GM21423 (cell line): ENCODE measurements at regions not wholly inside any gene's neighbourhood (a gene's known extent, or its start where the extent isn't known, plus 50 kb on each side); places are given as distances from the start of the nearest gene placed in this dataset.
"Not testable (repeated sequence)": the region's sequence is repeated elsewhere in the genome, so short reads cannot be mapped to it uniquely, and the experiment has no call there.

Experiments used
- ATAC-seq: cut with Tn5 transposase; IDR thresholded peaks from one replicate; pipeline ENCODE4 v1.9.1; 2021; ENCODE audit warnings: mild to moderate bottlenecking, moderate library complexity; ENCODE audit not compliant: unreplicated experiment

DNA sequence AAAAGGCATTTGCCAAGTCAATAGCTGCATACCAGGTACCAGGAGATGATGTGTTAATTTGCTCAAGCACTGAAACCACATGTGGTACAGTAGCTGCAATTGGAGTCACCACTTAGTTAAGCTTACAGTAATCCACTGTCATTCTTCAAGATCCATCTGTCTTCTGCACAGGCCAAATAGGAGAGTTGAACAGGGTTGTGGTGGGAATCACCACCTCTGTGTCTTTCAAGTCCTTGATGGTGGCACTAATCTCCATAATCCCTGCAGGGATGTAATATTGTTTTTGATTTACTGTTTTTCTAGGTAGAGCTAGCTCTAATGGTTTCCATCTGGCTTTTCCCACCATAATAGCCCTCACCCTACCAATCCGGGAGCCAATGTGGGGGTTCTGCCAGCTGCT is 91.9 kb downstream of the FCRL5 start:
- ATAC-seq, result no peak

DNA sequence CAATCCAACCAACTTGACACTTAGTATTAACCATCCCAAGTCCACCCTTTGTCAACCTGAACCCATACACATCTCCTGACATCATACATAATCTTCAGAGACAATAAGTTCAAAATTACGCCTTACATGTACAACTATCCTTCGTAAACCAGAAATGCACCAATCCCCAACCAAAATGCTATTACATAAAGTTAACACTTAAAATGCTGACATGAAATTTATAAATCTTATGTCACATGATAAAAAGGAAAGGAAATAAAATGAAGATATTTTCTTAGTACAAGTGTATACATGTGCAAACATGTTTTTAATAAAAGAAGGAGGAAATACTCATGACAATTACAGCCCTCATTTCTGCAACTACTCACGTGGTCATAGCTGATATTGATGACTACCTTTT is 95.0 kb downstream of the FCRL5 start:
- ATAC-seq, result no peak

DNA sequence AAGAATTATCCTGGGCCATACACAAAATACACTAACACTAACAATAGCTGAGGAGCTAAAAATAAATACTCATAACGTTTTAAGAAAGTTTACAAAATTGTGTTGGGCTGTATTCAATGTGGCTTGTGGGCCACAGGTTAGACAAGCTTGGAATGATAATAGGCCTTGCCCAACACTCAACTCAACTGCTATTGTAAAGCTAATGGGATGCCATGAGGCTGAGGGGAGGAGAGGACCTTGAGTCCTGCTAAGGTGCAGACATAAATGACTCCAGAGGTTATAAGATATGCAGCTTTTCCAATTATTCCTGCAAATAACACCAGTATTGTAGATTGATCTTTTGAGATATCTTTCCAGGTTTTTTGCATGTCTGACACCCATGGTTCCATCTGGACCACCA is 97.0 kb downstream of the FCRL5 start:
- no peak for ATAC-seq

DNA sequence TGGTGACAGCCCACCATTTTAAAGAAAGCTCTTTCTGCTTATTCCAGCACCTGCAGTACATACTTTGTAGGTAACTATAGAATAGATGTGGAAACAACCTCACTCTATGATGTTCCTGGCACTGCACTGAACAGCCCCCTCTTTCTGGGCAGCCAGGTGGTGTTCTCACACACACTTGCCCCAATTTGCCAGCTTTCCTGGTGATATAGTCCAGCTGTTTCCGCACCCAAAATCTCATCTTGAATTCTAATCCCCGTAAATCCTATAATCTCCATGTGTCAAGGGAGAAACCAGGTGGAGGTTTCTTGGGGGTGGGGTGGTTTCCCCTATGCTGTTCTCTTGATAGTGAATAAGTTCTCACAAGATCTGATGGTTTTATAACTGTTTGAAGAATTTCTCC is 102.2 kb downstream of the FCRL5 start:
- ATAC-seq, result no peak

DNA sequence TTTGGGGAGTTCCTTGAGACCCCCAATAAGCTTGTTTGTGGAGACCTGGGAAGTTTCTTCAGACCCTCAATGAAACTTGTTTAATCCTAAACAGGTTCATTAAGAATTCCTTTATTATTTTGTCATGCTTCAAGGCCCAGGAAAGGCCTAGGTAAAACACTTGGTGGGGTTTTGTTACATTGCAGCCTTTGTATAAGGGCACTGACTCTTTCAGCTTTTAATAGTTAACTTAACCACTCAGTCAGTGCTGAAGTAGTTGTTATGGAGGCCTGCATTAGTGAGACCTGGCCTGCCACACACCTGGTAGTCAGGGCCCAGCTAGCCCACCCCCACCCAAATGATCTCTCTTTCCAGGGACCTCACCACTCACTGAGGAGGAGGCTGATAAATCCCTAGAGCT is 103.7 kb downstream of the FCRL5 start:
- ATAC-seq, result no peak

DNA sequence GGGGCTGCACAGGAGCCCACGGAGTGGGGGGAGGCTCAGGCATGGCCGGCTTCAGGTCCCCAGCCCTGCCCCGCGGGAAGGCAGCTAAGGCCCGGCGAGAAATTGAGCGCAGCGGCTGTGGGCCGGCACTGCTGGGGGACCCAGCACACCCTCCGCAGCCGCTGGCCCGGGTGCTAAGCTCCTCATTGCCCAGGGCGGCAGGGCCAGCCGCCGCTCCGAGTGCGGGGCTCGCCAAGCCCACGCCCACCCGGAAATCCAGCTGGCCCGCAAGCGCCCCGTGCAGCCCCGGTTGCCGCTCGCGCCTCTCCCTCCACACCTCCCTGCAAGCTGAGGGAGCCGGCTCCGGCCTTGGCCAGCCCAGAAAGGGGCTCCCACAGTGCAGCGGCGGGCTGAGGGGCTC is 106.0 kb downstream of the FCRL5 start:
- not testable (repeated sequence) for ATAC-seq

DNA sequence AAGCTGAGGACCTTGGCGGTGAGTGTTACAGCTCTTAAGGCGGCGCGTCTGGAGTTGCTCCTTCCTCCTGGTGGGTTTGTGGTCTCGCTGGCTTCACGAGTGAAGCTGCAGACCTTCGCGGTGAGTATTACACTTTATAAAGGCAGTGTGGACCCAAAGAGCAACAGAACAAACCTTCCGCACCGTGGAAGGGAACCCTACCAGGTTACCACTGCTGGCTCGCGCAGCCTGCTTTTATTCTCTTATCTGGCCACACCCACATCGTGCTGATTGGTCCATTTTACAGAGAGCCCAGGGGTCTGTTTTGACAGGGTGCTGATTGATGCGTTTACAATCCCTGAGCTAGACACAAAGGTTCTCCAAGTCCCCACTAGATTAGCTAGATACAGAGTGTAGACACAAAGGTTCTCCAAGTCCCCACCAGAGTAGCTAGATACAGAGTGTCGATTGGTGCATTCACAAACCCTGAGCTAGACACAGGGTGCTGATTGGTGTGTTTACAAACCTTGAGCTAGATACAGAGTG is 106.6 kb downstream of the FCRL5 start:
- ATAC-seq, result not testable (repeated sequence)

DNA sequence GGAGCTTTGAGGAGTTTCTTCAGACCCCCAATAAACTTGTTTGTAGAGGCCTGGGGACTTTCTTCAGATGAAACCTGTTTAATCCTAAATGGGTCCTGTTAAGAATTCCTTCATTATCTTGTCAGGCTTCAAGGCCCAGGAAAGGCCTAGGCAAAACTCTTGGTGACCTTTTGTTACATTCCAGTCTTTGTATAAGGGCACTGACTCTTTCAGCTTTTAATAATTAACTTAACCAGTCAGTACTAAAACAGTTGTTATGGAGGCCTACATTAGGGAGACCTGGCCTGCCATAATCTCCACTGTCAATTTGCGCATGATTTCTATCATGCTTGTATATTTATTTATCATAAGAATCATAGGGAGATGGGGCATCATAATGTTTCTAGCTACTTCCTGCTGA is 110.2 kb downstream of the FCRL5 start:
- ATAC-seq, result no peak

- ATAC-seq, result no peak
Observed at GRCh38 chr1:157439302-157439954, 112.9 kb downstream of the FCRL5 start.

DNA sequence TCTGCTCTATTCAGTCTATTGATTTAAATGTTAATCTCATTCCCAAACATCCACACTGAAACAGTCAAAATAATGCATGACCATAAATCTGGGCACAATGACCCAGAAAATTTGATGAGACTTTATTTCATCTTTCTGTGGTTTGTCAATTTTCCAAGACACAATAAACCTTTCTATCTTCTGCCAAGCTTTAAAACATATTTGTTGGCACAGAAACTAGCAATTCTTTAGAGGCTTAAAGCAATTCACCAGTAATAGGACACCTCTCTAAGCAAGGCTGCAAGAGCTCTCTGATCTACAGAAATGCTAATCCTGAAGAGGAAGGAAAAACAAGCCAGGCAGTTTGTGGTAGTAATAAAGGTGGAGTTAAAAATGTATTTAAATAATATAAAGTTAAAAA is 113.7 kb downstream of the FCRL5 start:
- ATAC-seq, result no peak

- ATAC-seq, result no peak
Observed at GRCh38 chr1:157438146-157438545, 114.2 kb downstream of the FCRL5 start.

GRCh38 chr1:157437296-157437695 is 115.0 kb downstream of the FCRL5 start:
- no peak for ATAC-seq

GRCh38 chr1:157431751-157432150 is 120.6 kb downstream of the FCRL5 start:
- ATAC-seq, result no peak

GRCh38 chr1:157429601-157430240 is 122.6 kb downstream of the FCRL5 start:
- no peak for ATAC-seq

DNA sequence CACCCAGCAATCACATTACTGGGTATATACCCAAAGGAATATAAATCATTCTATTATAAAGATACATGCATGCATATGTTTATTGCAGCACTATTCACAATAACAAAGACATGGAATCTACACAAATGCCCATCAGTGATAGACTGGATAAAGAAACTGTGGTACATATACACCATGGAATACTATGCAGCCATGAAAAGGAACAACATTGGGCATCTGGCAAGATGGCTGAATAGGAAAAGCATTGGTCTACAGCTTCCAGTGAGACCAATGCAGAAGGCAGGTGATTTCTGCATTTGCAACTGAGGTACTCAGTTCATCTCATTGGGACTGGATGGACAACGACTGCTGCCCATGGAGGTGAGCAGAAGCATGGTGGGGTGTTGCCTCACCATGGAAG is 128.6 kb downstream of the FCRL5 start:
- not testable (repeated sequence) for ATAC-seq

DNA sequence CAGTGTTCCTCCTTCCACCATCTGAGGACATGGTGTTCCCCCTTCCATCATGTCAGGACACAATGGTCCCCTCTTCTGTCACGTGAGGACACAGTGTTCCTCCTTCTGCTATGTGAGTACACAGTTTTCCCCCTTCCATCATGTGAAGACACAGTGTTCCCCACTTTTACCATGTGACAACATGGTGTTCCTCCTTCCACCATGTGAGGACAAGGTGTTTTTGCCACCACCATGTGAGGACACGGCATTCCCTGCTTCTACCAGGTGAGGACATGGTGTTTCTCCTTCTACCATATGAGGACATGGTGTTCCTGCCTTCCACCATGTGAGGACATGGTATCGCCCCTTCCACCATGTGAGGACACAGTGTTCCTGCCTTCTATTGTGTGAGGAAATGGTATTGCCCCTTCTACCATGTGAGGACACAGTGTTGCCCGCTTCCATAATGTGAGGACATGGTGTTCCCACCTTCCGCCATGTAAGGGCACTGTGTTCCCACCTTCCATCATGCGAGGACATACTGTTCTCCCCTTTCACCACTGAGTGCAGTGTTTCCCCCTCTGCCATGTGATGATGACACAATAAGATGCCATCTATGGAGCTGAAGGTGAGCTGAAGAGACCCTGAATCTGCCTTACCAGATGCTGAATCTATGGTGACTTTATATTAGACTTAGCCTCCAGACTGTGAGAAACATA is 132.3 kb downstream of the FCRL5 start:
- no peak for ATAC-seq

DNA sequence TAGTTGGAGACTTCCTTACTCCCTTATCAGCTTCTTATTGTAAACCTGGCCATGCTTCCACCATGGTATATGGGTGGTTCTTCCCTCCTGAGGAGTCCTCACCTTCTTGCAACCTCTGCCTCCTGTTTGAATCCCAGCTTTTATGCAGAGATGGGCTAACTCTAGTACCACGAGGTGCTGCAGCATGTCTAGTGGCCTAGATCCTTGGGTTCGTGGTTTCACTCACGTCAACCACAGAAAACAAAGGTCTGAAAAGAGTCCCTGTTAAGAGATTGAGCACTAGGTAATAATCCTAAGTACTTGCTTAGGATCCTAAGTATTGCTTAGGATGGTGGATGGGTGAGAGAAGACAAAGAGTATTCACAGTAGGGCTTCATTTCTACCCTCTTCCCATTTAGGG is 133.7 kb downstream of the FCRL5 start:
- no peak for ATAC-seq

GRCh38 chr1:157418231-157418630 is 134.1 kb downstream of the FCRL5 start:
- no peak for ATAC-seq

GRCh38 chr1:157415661-157416060 is 136.7 kb downstream of the FCRL5 start:
- ATAC-seq, result no peak

DNA sequence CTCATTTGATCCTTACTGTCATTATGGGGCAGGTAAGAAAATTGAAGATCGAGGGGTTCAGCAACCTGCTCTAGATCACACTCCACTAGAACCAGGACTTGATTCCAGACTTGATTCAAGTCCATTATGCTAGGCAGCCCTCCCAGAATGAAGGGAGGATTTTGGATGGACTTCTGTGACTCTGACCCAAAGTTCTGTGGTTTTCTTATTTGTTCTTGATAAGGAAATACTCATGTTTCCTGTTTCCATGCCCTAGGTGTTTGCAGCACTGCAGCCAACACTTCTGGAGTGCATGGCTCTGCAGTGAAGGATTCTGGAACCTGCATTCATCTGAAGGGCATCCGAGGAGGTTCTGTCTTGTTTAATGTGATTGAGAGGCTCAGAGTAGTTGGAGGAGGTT is 140.0 kb downstream of the FCRL5 start:
- no peak for ATAC-seq

DNA sequence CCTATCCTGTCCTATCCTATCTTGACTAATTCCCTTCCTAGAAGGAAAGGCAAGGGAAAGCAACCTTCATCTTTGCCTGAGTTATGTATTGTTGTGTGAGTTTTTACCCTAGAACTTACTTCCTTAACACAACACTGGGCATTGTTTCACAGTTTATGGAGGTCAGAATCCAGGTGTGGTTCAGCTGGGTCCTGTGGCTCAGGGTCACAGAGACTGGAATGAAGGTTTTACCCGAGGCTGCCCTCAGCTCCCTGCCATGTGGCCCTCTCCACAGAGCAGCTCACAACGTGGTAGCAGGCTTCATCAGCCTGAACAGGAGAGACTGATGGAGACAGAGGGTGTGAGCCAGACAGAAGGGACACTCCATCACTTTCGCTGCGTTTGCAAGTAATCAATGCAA is 140.5 kb downstream of the FCRL5 start:
- ATAC-seq, result no peak

DNA sequence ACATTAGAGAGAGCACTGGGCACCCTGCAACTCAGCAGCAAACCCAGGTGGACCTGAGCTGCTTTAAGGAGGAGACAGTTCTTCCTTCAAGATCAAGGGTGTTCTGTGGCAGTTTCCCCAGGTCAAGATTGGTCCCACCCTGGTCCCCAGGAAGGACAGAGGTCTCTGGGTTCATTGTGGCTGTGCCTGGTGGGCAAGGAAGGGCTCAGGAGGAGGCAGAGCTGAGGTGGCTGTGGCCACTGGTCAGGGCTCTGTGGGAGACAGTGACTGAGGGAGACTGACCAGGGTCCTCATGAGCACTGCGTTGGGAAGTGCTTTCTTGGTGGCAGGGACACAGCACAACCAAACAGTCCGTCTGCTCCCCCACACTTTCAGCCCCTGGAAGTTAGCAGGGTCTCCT is 141.3 kb downstream of the FCRL5 start:
- ATAC-seq, result no peak
